ENCODE measurements at regions not wholly inside any gene's neighbourhood (a gene's known extent, or its start where the extent isn't known, plus 50 kb on each side); places are given as distances from the start of the nearest gene placed in this dataset.

- TF ChIP-seq FOXM1 (IDR thresholded peaks at IDR 0.05; ENCODE audit: borderline replicate concordance) (no peak), NFRKB (IDR thresholded peaks at IDR 0.05) (no peak), FOXA1 (IDR thresholded peaks at IDR 0.05) (no peak), TARDBP (IDR thresholded peaks at IDR 0.05) (no peak), SUZ12 (IDR thresholded peaks at IDR 0.05) (no peak), LEF1 (IDR thresholded peaks at IDR 0.05; ENCODE audit: borderline replicate concordance) (no peak), ARNT (IDR thresholded peaks at IDR 0.05) (no peak), ELF4 (IDR thresholded peaks at IDR 0.05) (no peak), BHLHE40 (IDR thresholded peaks at IDR 0.05; ENCODE audit: borderline replicate concordance) (no peak), FOXK2 (IDR thresholded peaks at IDR 0.05) (no peak), SP1 (IDR thresholded peaks at IDR 0.05) (no peak), ZNF384 (IDR thresholded peaks at IDR 0.05) (no peak)
- TF ChIP-seq, protein P1, sequence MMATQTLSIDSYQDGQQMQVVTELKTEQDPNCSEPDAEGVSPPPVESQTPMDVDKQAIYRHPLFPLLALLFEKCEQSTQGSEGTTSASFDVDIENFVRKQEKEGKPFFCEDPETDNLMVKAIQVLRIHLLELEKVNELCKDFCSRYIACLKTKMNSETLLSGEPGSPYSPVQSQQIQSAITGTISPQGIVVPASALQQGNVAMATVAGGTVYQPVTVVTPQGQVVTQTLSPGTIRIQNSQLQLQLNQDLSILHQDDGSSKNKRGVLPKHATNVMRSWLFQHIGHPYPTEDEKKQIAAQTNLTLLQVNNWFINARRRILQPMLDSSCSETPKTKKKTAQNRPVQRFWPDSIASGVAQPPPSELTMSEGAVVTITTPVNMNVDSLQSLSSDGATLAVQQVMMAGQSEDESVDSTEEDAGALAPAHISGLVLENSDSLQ (IDR thresholded peaks at IDR 0.05): no peak
Observed at GRCh38 chr16:10255728-10256127, 73.5 kb upstream of the GRIN2A start.
